SK-N-SH (cell line): ENCODE measurements at regions not wholly inside any gene's neighbourhood (a gene's known extent, or its start where the extent isn't known, plus 50 kb on each side); places are given as distances from the start of the nearest gene placed in this dataset.

Source experiments
- CTCF ChIA-PET: fragments of 300-600, 350-600 bp; formaldehyde crosslinking; extraction: SDS; loops from one replicate; lab custom pipeline; 2021; lab: Yijun Ruan, JAX
- POLR2A ChIA-PET: fragments of 350-600 bp; sonication (Branson Sonifier 250); formaldehyde crosslinking; extraction: SDS; loops from one replicate; lab custom pipeline; 2020; ENCODE audit warnings: antibody characterized with exemption, inconsistent platforms; lab: Yijun Ruan, JAX
- DNase-seq: peaks from one replicate; pipeline ENCODE4 v3.0.0; 2012
- H2AFZ ChIP-seq: fragments of 200-600 bp; sonication (generic); 2 replicates; pipeline ENCODE4 v1.8.1; 2016; ENCODE audit warnings: antibody characterized with exemption, mild to moderate bottlenecking, low read depth
- H3F3A ChIP-seq: fragments of 200-600 bp; sonication (generic); replicated peaks from 2 replicates; pipeline ENCODE3; 2016; ENCODE audit warnings: antibody characterized with exemption, mild to moderate bottlenecking; ENCODE audit not compliant: insufficient read depth
- H3K27ac ChIP-seq, 2 experiments: fragments of 200-500 bp in 1 of 2; fragments of 200-600 bp in 1 of 2; sonication (Bioruptor generic) in 1 of 2; sonication (generic), shearing (Covaris generic) in 1 of 2; 2 replicates each; pipeline versions ENCODE4 v1.5.1 to v1.6.1; 2014 to 2016; ENCODE audit warnings: low read depth in 2 of 2, inconsistent platforms in 1 of 2, low read length in 1 of 2, mild to moderate bottlenecking in 1 of 2, mixed read lengths in 1 of 2
- H3K27me3 ChIP-seq: fragments of 200-600 bp; sonication (generic), shearing (Covaris generic); 2 replicates; pipeline ENCODE4 v1.6.1; 2016; ENCODE audit warnings: mixed run types; ENCODE audit not compliant: insufficient read depth
- H3K36me3 ChIP-seq, 2 experiments: fragments of 200-500 bp in 1 of 2; fragments of 200-600 bp in 1 of 2; sonication (Bioruptor generic) in 1 of 2; sonication (generic) in 1 of 2; replicated peaks in 1 of 2; 2 replicates each; pipeline versions ENCODE3 to v1.5.1; 2014 to 2016; ENCODE audit warnings: low read length in 1 of 2, mild to moderate bottlenecking in 1 of 2; ENCODE audit not compliant: insufficient read depth in 2 of 2, control insufficient read depth in 1 of 2
- H3K4me1 ChIP-seq, 2 experiments: fragments of 200-500 bp in 1 of 2; fragments of 200-600 bp in 1 of 2; sonication (Bioruptor generic) in 1 of 2; sonication (generic), shearing (Covaris generic) in 1 of 2; 2 replicates each; pipeline versions ENCODE4 v1.5.1 to v1.6.1; 2014 to 2016; ENCODE audit warnings: low read depth in 1 of 2, low read length in 1 of 2, mixed run types in 1 of 2; ENCODE audit not compliant: insufficient read depth in 2 of 2, control insufficient read depth in 1 of 2
- H3K4me2 ChIP-seq: fragments of 200-600 bp; sonication (generic), shearing (Covaris generic); 2 replicates; pipeline ENCODE4 v1.6.1; 2017; ENCODE audit warnings: mixed run types
- H3K4me3 ChIP-seq, 2 experiments: fragments of 200-500 bp in 1 of 2; fragments of 200-600 bp in 1 of 2; sonication (Bioruptor generic) in 1 of 2; sonication (generic), shearing (Covaris generic) in 1 of 2; 2 replicates each; pipeline versions ENCODE4 v1.5.1 to v1.8.1; 2014 to 2016; ENCODE audit warnings: low read depth in 2 of 2, inconsistent platforms in 1 of 2, low read length in 1 of 2, mild to moderate bottlenecking in 1 of 2, mixed read lengths in 1 of 2, moderate library complexity in 1 of 2
- H3K79me2 ChIP-seq: fragments of 200-600 bp; sonication (generic); 2 replicates; pipeline ENCODE4 v1.8.1; 2017; ENCODE audit warnings: mild to moderate bottlenecking; ENCODE audit not compliant: insufficient read depth
- H3K9ac ChIP-seq: fragments of 200-600 bp; sonication (generic); 2 replicates; pipeline ENCODE4 v1.6.1; 2017; ENCODE audit warnings: mixed run types
- H3K9me2 ChIP-seq: fragments of 200-600 bp; sonication (generic); 2 replicates; pipeline ENCODE4 v1.6.1; 2017; ENCODE audit warnings: mixed run types
- H3K9me3 ChIP-seq: fragments of 200-600 bp; sonication (generic); 2 replicates; pipeline ENCODE4 v1.6.1; 2017; ENCODE audit warnings: mixed run types, mild to moderate bottlenecking, moderate library complexity
- H4K20me1 ChIP-seq: fragments of 200-600 bp; sonication (generic); 2 replicates; pipeline ENCODE4 v1.6.1; 2017; ENCODE audit warnings: mild to moderate bottlenecking, mixed run types; ENCODE audit not compliant: insufficient read depth
- EZH2phosphoT487 ChIP-seq: fragments of 200-600 bp; sonication (generic); IDR thresholded peaks from 2 replicates; pipeline ENCODE4 v1.6.1; 2017; ENCODE audit warnings: low read depth, mixed run types, mild to moderate bottlenecking, antibody characterized with exemption, moderate library complexity, borderline replicate concordance
- TCF12 ChIP-seq: IDR thresholded peaks from 2 replicates; pipeline ENCODE4 v1.4.0; 2012
- WGBS: methylation state at CpG from one replicate; pipeline ENCODE4 v1.1.6; 2017; ENCODE audit warnings: low lambda C conversion rate; 5-methylcytosine and 5-hydroxymethylcytosine counted together
- small RNA-seq, 7 experiments: library from RNA; depleted of rRNA; stranded (forward); fragments of <200 nt; gene quantifications; one replicate each; pipeline ENCODE3, GENCODE V24; 2012
- TF ChIP-seq, protein P1 (sequence below): IDR thresholded peaks from 2 replicates; pipeline ENCODE4 v1.4.0; 2012; ENCODE audit warnings: low read depth
- TF ChIP-seq, protein P2 (sequence below): fragments of 150-350 bp; IDR thresholded peaks from 2 replicates; pipeline ENCODE4 v1.6.1; 2017; ENCODE audit warnings: antibody characterized with exemption, low read length, low read depth, borderline replicate concordance

DNA sequence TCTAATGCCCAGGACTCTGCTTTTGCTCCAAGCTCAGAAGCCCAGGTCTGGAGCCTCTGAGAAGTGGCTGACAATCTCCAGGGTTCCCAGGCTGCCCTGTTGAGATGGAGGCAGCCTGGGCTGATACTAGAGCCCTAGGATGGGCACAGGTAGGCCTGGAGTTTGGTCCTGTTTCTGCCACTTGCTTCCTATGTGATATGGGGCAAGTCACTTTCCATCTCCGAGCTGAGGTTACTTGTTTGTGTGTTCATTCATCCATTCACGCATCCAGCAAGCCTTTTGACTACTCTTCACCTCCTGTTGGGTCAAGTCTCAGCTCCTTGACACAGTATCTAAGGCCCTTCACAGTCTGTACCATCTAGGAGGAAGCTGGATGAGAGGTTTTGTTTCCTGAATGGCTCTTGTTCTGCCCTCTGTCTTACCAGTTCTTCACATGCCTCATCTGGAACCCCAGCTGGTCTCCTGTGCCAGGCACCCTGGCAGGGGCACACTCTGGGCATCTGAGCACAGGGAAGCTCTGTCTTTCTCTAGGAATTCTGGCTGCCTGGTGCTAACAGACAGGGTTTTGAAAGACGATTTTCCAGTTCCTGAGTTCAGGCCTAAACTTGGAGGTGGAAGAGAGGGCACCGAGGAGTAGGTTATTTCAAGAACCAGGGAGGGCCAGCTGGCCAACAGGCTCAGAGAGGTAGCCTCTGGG, 53.2 kb upstream of the AMPD3 start:
- Histone ChIP-seq H3K4me1 (peaks cover 9 to 31% of the 10 kb centered on the region in 2 experiments; a peak in 3 of 4 replicates), H3K9me2 (no peaks in the 10 kb centered on the region), H3K9me3 (no peaks in the 10 kb centered on the region), H3K27me3 (no peaks in the 10 kb centered on the region), H3F3A (peaks cover 4% of the 10 kb centered on the region), H3K36me3 (no peaks in the 10 kb centered on the region), H3K79me2 (no peaks in the 10 kb centered on the region), H4K20me1 (no peaks in the 10 kb centered on the region), H3K4me2 (no peak overlapping the region), H2AFZ (no peak overlapping the region), H3K4me3 (no peak overlapping the region), H3K27ac (peak overlapping the region in 1 of 2 experiments; percentile 39; a peak in 1 of 4 replicates), H3K9ac (no peak overlapping the region)
- DNase-seq: no peak
- WGBS: 80% methylated on average over 4 of the region's 4 CpGs
- CTCF ChIA-PET: interaction anchor here (0.9 to 3.1 kb wide), 9 partner anchors 9 to 642 kb away, joined by 3 to 13 read pairs (median 3); partner anchors contain the start of genes ADM and RNF141
- TF ChIP-seq TCF12 (no peak), EZH2phosphoT487 (no peak)
- TF ChIP-seq, protein P1, sequence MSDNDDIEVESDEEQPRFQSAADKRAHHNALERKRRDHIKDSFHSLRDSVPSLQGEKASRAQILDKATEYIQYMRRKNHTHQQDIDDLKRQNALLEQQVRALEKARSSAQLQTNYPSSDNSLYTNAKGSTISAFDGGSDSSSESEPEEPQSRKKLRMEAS: no peak
- TF ChIP-seq, protein P2, sequence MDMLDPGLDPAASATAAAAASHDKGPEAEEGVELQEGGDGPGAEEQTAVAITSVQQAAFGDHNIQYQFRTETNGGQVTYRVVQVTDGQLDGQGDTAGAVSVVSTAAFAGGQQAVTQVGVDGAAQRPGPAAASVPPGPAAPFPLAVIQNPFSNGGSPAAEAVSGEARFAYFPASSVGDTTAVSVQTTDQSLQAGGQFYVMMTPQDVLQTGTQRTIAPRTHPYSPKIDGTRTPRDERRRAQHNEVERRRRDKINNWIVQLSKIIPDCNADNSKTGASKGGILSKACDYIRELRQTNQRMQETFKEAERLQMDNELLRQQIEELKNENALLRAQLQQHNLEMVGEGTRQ: no peak
- POLR2A ChIA-PET: interaction anchor here (1.5 kb wide), 1 partner anchor 54 kb away, joined by 3 read pairs; the partner anchor contains the start of gene AMPD3

Small RNAs in the stretch of these regions (small RNA-seq; reads per million reads assigned to genes)
- gene RNU6ATAC33P: 0 reads per million in 7 experiments
